Lung (tissue), 11 donors: ENCODE measurements at regions not wholly inside any gene's neighbourhood (a gene's known extent, or its start where the extent isn't known, plus 50 kb on each side); places are given as distances from the start of the nearest gene placed in this dataset.

ENCODE experiments used
- ATAC-seq: fragments of 200-7000 bp; cut with Tn5 transposase; one replicate; pipeline ENCODE4 v1.9.1; 2020; ENCODE audit warnings: moderate number of reproducible peaks; ENCODE audit not compliant: insufficient read depth, low FRiP score
- DNase-seq, 3 donors: peaks; one replicate each; pipeline ENCODE4 v3.0.0-alpha.2; 2013 to 2017
- H3K27ac ChIP-seq, 2 donors: one replicate each; pipeline ENCODE4 v1.5.1; 2013; ENCODE audit warnings: mild to moderate bottlenecking in 2 of 2, moderate library complexity in 2 of 2, control low read depth in 1 of 2, inconsistent platforms in 1 of 2, low read depth in 1 of 2, low read length in 1 of 2
- H3K27me3 ChIP-seq, 3 donors: one replicate each; pipeline ENCODE4 v1.5.1; 2013; ENCODE audit warnings: low read length in 2 of 3; ENCODE audit not compliant: control insufficient read depth in 3 of 3, insufficient read depth in 3 of 3
- H3K36me3 ChIP-seq, 4 donors: one replicate each; pipeline ENCODE4 v1.5.1; 2013; ENCODE audit warnings: low read length in 4 of 4, mild to moderate bottlenecking in 1 of 4, moderate library complexity in 1 of 4; ENCODE audit not compliant: control insufficient read depth in 4 of 4, insufficient read depth in 4 of 4
- H3K4me1 ChIP-seq, 5 donors: one replicate each; pipeline ENCODE4 v1.5.1; 2013; ENCODE audit warnings: low read length in 5 of 5, mild to moderate bottlenecking in 2 of 5, moderate library complexity in 1 of 5; ENCODE audit not compliant: control insufficient read depth in 5 of 5, insufficient read depth in 5 of 5
- H3K4me3 ChIP-seq: one replicate; pipeline ENCODE4 v1.5.1; 2013; ENCODE audit warnings: mild to moderate bottlenecking, control low read depth, moderate library complexity
- H3K9ac ChIP-seq, 2 donors: one replicate each; pipeline ENCODE4 v1.5.1; 2013; ENCODE audit warnings: low read length in 2 of 2, control low read depth in 1 of 2; ENCODE audit not compliant: insufficient read depth in 1 of 2
- H3K9me3 ChIP-seq, 4 donors: one replicate each; pipeline ENCODE4 v1.5.1; 2013; ENCODE audit warnings: low read length in 3 of 4, mild to moderate bottlenecking in 1 of 4, moderate library complexity in 1 of 4; ENCODE audit not compliant: control insufficient read depth in 4 of 4, insufficient read depth in 3 of 4
- WGBS, 2 donors: extraction: QIAGEN DNeasy Blood & Tissue Kit; methylation state at CpG; one replicate each; pipeline ENCODE4 v1.1.7; 2013; 5-methylcytosine and 5-hydroxymethylcytosine counted together
- TF ChIP-seq, protein P1 (sequence below): IDR thresholded peaks from 2 replicates; pipeline ENCODE4 v1.5.1; 2012; ENCODE audit warnings: mild to moderate bottlenecking; ENCODE audit errors: control extremely low read depth, extremely low read depth
- donor health status: control.
- donor health status: control.
- donor health status: Bipolar disorder and iron deficiency.
- donor health status: healthy.
- donor health status: DM: yes; HTN: yes; CAD: no.

DNA sequence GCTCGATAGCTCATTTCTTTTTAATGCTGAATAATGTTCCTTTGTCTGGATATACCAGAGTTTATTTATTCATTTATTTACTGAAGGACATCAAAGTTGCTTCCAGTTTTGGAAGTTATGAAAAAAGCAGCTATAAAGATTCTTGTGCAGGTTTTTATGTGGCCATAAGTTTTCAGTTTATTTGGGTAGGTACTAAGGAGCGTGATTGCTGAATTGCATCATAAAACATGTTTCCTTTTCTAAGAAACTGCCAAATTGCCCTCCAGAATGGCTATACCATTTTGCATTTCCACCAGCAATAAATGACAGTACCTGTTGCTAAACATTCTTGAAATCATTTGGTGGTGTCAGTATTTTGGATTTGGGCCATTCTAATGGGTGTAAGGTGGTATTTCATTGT is 1067.7 kb upstream of the SPRY2 start:
- H3K27ac ChIP-seq, result no peak overlapping the region
- H3K36me3 ChIP-seq, result no peaks in the 10 kb centered on the region
- ATAC-seq, result no peak
- no peaks in the 10 kb centered on the region for H3K4me1 ChIP-seq
- WGBS, 2 donors, result 85 to 91% methylated on average over 2 of the region's 2 CpGs
- no peaks in the 10 kb centered on the region for H3K9me3 ChIP-seq
- TF ChIP-seq, protein P1, sequence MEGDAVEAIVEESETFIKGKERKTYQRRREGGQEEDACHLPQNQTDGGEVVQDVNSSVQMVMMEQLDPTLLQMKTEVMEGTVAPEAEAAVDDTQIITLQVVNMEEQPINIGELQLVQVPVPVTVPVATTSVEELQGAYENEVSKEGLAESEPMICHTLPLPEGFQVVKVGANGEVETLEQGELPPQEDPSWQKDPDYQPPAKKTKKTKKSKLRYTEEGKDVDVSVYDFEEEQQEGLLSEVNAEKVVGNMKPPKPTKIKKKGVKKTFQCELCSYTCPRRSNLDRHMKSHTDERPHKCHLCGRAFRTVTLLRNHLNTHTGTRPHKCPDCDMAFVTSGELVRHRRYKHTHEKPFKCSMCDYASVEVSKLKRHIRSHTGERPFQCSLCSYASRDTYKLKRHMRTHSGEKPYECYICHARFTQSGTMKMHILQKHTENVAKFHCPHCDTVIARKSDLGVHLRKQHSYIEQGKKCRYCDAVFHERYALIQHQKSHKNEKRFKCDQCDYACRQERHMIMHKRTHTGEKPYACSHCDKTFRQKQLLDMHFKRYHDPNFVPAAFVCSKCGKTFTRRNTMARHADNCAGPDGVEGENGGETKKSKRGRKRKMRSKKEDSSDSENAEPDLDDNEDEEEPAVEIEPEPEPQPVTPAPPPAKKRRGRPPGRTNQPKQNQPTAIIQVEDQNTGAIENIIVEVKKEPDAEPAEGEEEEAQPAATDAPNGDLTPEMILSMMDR, result no peak
- H3K27me3 ChIP-seq, result no peaks in the 10 kb centered on the region
- no peak for DNase-seq
- no peak overlapping the region for H3K9ac ChIP-seq
- no peak overlapping the region for H3K4me3 ChIP-seq

DNA sequence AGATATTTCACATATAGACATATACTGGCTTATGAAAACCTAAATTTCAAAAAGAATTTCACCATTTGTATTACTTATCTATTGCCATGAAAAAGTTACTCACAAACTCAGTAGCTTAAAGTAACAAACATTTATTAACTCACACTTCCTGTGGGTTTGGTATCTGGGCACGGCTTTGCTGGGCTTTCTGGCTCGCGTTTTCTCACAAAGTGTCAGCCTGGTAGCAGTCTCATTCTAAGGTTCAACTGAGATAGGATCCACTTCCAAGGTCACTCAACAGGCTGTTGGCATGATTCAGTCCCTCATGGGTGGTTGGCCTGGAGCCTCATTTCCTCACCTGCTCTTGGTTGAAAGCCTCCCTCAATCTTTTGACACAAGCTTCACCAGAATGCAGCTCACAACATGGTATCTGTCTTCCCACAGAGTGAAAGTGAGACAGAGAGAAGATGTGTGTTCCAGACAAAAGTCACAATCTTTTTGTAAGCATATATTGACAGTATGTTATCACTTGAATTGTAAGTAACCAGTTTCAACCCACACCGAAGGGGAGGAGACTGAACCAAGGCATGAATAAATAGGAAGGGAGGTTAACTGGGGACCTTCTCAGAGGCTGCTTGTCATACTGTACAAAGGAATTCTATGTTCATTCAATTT is 1065.8 kb upstream of the SPRY2 start:
- no peak overlapping the region for H3K4me3 ChIP-seq
- ATAC-seq, result no peak
- WGBS, 2 donors, result 74 to 87% methylated on average over 4 of the region's 4 CpGs
- no peak overlapping the region for H3K27ac ChIP-seq
- no peaks in the 10 kb centered on the region for H3K9me3 ChIP-seq
- no peak for DNase-seq
- no peak overlapping the region for H3K9ac ChIP-seq
- no peaks in the 10 kb centered on the region for H3K36me3 ChIP-seq
- no peaks in the 10 kb centered on the region for H3K4me1 ChIP-seq
- TF ChIP-seq, protein P1, result no peak
- H3K27me3 ChIP-seq, result no peaks in the 10 kb centered on the region

DNA sequence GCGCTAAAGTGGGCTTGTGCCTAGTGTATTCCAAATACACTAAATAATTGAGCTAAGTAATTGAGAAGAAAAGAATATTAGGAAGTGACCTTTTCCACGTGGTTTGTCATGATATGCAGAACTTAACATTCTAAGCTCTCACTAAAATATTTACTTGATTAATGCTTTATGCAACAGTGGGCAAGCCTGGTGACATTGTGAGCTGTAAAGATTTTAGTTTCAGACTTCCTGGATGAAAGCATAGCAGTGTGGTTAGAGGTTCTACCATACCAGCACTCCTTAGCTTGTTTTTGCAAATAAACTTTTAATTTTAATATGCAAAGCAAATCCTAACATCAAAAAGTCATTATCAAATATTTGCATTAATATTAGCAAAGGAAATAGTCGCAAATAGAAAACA is 1065.1 kb upstream of the SPRY2 start:
- TF ChIP-seq, protein P1, result no peak
- H3K36me3 ChIP-seq, result no peaks in the 10 kb centered on the region
- H3K4me1 ChIP-seq, result no peaks in the 10 kb centered on the region
- H3K9me3 ChIP-seq, result no peaks in the 10 kb centered on the region
- no peaks in the 10 kb centered on the region for H3K27me3 ChIP-seq
- no peak overlapping the region for H3K27ac ChIP-seq
- no peak overlapping the region for H3K4me3 ChIP-seq
- no peak for ATAC-seq
- 41 to 48% methylated on average over 3 of the region's 3 CpGs for WGBS, 2 donors
- no peak overlapping the region for H3K9ac ChIP-seq
- no peak for DNase-seq

DNA sequence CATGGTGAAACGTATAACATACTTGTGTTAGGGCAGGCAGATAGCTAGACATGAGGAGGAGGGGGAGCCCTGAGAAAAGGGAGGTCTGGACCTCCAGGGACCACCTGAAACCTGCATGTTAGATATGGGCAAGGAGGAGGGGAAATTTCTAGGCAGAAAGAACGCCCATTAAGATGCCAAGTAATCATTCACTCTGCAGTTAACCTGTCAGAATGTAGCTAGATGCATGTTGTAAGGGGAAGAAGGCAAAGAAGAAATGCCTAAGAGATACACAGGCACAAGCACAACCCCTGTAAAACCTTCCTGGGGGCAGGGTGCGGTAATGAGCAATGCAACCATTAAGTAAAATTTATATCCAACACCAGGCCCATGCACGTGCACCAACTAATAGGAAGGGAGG is 1055.3 kb upstream of the SPRY2 start:
- ATAC-seq, result no peak
- no peaks in the 10 kb centered on the region for H3K27me3 ChIP-seq
- H3K4me3 ChIP-seq, result no peak overlapping the region
- no peaks in the 10 kb centered on the region for H3K36me3 ChIP-seq
- WGBS, 2 donors, result 78 to 81% methylated on average over 4 of the region's 4 CpGs
- H3K9me3 ChIP-seq, result peaks cover 0 to 4% (median 1%) of the 10 kb centered on the region in 4 donors
- no peak for DNase-seq
- H3K27ac ChIP-seq, result no peak overlapping the region
- TF ChIP-seq, protein P1, result no peak
- H3K9ac ChIP-seq, result no peak overlapping the region
- H3K4me1 ChIP-seq, result no peaks in the 10 kb centered on the region
